NCI-H1417 (cell line): ENCODE measurements at regions not wholly inside any gene's neighbourhood (a gene's known extent, or its start where the extent isn't known, plus 50 kb on each side); places are given as distances from the start of the nearest gene placed in this dataset.
"Not testable (repeated sequence)": the region's sequence is repeated elsewhere in the genome, so short reads cannot be mapped to it uniquely, and the experiment has no call there.

Source experiments
- DNase-seq, 3 experiments: peaks; one replicate each; lab custom pipeline; 2025; lab: John Stamatoyannopoulos, UW

- DNase-seq: no peak
Measured at GRCh38 chr2:88924533-88924932, 233.1 kb downstream of the RPIA start.

- DNase-seq: no peak
Measured at GRCh38 chr2:88925770-88926462, 234.4 kb downstream of the RPIA start.

- DNase-seq: no peak
Measured at GRCh38 chr2:88927128-88927527, 235.7 kb downstream of the RPIA start.

GRCh38 chr2:88930659-88931058 is 239.2 kb downstream of the RPIA start:
- DNase-seq: no peak

GRCh38 chr2:88932686-88933085 is 241.2 kb downstream of the RPIA start:
- DNase-seq: no peak

GRCh38 chr2:88933091-88933490 is 241.6 kb downstream of the RPIA start:
- DNase-seq: no peak

- no peak for DNase-seq
Measured at GRCh38 chr2:88933980-88934379, 242.5 kb downstream of the RPIA start.

GRCh38 chr2:88941178-88941577 is 249.7 kb downstream of the RPIA start:
- not testable (repeated sequence) for DNase-seq

- no peak for DNase-seq
Measured at GRCh38 chr2:88942798-88943197, 251.3 kb downstream of the RPIA start.

GRCh38 chr2:88949336-88949735 is 257.9 kb downstream of the RPIA start:
- no peak for DNase-seq

- peak in 1 of 3 experiments; percentile 1 for DNase-seq
Measured at GRCh38 chr2:88950010-88950409, 258.5 kb downstream of the RPIA start.

GRCh38 chr2:88955607-88956006 is 264.1 kb downstream of the RPIA start:
- no peak for DNase-seq

- no peak for DNase-seq
Measured at GRCh38 chr2:88959480-88960204, 268.2 kb downstream of the RPIA start.

GRCh38 chr2:88961323-88961722 is 269.9 kb downstream of the RPIA start:
- DNase-seq: not testable (repeated sequence)

- DNase-seq: peak in 1 of 3 experiments; percentile 1
Measured at GRCh38 chr2:88967844-88968243, 276.4 kb downstream of the RPIA start.

GRCh38 chr2:88978011-88978410 is 286.5 kb downstream of the RPIA start:
- not testable (repeated sequence) for DNase-seq

GRCh38 chr2:88978446-88978845 is 287.0 kb downstream of the RPIA start:
- DNase-seq: not testable (repeated sequence)

- DNase-seq: not testable (repeated sequence)
Measured at GRCh38 chr2:88984079-88984478, 292.6 kb downstream of the RPIA start.

- DNase-seq: not testable (repeated sequence)
Measured at GRCh38 chr2:88986721-88987330, 295.4 kb downstream of the RPIA start.

- not testable (repeated sequence) for DNase-seq
Measured at GRCh38 chr2:88988617-88989016, 297.1 kb downstream of the RPIA start.

GRCh38 chr2:88992819-88993218 is 301.3 kb downstream of the RPIA start:
- DNase-seq: not testable (repeated sequence)

- not testable (repeated sequence) for DNase-seq
Measured at GRCh38 chr2:88994856-88995255, 303.4 kb downstream of the RPIA start.

- not testable (repeated sequence) for DNase-seq
Measured at GRCh38 chr2:88996588-88996987, 305.1 kb downstream of the RPIA start.
